NT2/D1 (cell line): ENCODE measurements at regions not wholly inside any gene's neighbourhood (a gene's known extent, or its start where the extent isn't known, plus 50 kb on each side); places are given as distances from the start of the nearest gene placed in this dataset.
"Not testable (repeated sequence)": the region's sequence is repeated elsewhere in the genome, so short reads cannot be mapped to it uniquely, and the experiment has no call there.

Source experiments
- SUZ12 ChIP-seq: IDR thresholded peaks from 2 replicates; pipeline ENCODE4 v1.6.1; 2011; ENCODE audit not compliant: insufficient read length, insufficient read depth; ENCODE audit errors: extremely low read depth
- YY1 ChIP-seq: IDR thresholded peaks from 2 replicates; pipeline ENCODE4 v1.6.1; 2011; ENCODE audit not compliant: insufficient read length, insufficient read depth
- ZNF274 ChIP-seq: IDR thresholded peaks from 2 replicates; pipeline ENCODE4 v1.6.1; 2011; ENCODE audit warnings: mild to moderate bottlenecking, low read depth, low read length

DNA sequence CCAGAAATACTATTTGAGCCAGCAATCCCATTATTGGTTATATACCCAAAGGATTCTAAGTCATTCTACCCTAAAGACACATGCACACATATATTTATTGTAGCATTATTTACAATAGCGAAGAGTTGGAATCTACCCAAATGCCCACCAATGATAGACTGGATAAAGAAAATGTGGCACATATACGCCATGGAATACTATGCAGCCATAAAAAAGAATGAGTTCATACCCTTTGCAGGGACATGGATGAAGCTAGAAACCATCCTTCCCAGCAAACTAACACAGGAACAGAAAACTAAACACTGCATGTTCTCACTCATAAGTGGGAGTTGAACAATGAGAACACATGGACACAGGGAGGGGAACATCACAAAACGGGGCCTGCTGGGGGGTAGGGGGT, 125.5 kb upstream of the EPB41L4A start:
- TF ChIP-seq YY1, ZNF274, SUZ12: not testable (repeated sequence)
